ENCODE measurements at regions not wholly inside any gene's neighbourhood (a gene's known extent, or its start where the extent isn't known, plus 50 kb on each side); places are given as distances from the start of the nearest gene placed in this dataset.

- Histone ChIP-seq H3K9ac (ENCODE audit: low read depth, low read length) (no peak overlapping the region), H2AK5ac (ENCODE audit: low read depth, low read length) (no peak overlapping the region), H3K27me3 (ENCODE audit: control insufficient read depth, insufficient read depth, low read length) (no peaks in the 10 kb centered on the region), H2BK120ac (ENCODE audit: low read depth, low read length) (no peak overlapping the region), H2AK9ac (replicated peaks; ENCODE audit: low read depth, low read length, poor library complexity) (no peak overlapping the region), H3K79me1 (ENCODE audit: low read depth in 1 of 2, low read length in 2 of 2) (no peaks in the 10 kb centered on the region), H3K14ac (replicated peaks; ENCODE audit: low read depth, low read length) (no peak overlapping the region), H2BK15ac (ENCODE audit: low read depth, low read length) (no peak overlapping the region), H3K27ac (ENCODE audit: insufficient read depth, low read length) (no peak overlapping the region), H3K4me3 (ENCODE audit: insufficient read depth, low read depth, low read length) (no peak overlapping the region), H3K36me3 (ENCODE audit: control insufficient read depth, insufficient read depth, low read length) (no peaks in the 10 kb centered on the region), H2BK5ac (ENCODE audit: low read depth, low read length, poor library complexity, severe bottlenecking) (no peak overlapping the region), H4K5ac (ENCODE audit: low read depth, low read length) (no peak overlapping the region), H4K91ac (ENCODE audit: insufficient read depth, low read depth, low read length) (no peak overlapping the region), H4K20me1 (ENCODE audit: insufficient read depth, low read length) (no peaks in the 10 kb centered on the region), H3K4me2 (ENCODE audit: low read depth, low read length) (no peak overlapping the region), H2AFZ (replicated peaks; ENCODE audit: low read length, poor library complexity) (no peak overlapping the region), H3K4ac (ENCODE audit: low read depth, low read length) (no peak overlapping the region), H3K4me1 (ENCODE audit: control insufficient read depth, insufficient read depth, low read length) (no peaks in the 10 kb centered on the region), H3K18ac (ENCODE audit: low read depth, low read length) (no peak overlapping the region), H3K9me3 (ENCODE audit: control insufficient read depth, insufficient read depth, low read length) (peaks cover 5% of the 10 kb centered on the region; the same call in 1 of the 2 replicates), H4K8ac (ENCODE audit: low read depth in 2 of 2, low read length in 2 of 2) (no peak overlapping the region), H3K9me1 (ENCODE audit: insufficient read depth, low read length) (no peaks in the 10 kb centered on the region), H3K56ac (ENCODE audit: extremely low read depth, insufficient read depth, low read length) (no peak overlapping the region), H3K23ac (ENCODE audit: low read depth, low read length) (no peak overlapping the region), H2BK20ac (ENCODE audit: low read depth, low read length) (no peak overlapping the region)
- in situ Hi-C loops (cut with MboI; ENCODE audit: low sequenced_read_pairs) (no loop called here), intact Hi-C loops (cut with micrococcal nuclease) (no loop called here), dilution Hi-C loops (cut with HindIII; ENCODE audit: low sequenced_read_pairs, unreplicated experiment) (no loop called here)
- no CpG with 5 or more reads among the region's 3 CpGs for WGBS, 2 experiments (ENCODE audit: extremely low coverage in 2 of 2, insufficient read length in 1 of 2)
- no peak for DNase-seq
- POLR2A ChIA-PET (ENCODE audit: unreplicated experiment): no interaction called here
- no TSS peak for BruUV-seq (replicated peaks)
- no peak for ATAC-seq (ENCODE audit: low read depth)
- CTCF ChIA-PET: interaction anchor here (0.6 to 0.7 kb wide), 2 partner anchors 447 to 451 kb away, joined by 5 read pairs; no protein-coding TSS in a partner anchor
- no peak for TF ChIP-seq FOS (IDR thresholded peaks at IDR 0.05; ENCODE audit: low read depth, low read length)
- no peak for TF ChIP-seq RFX5 (IDR thresholded peaks at IDR 0.05; ENCODE audit: low read depth, low read length)
- no peak for TF ChIP-seq USF2 (IDR thresholded peaks at IDR 0.05; ENCODE audit: low read depth, low read length)
Observed at GRCh38 chr17:53100126-53100525, 722.6 kb upstream of the KIF2B start.

Data from IMR-90 (cell line).